Mesothelial cell of epicardium (in vitro differentiated cells): ENCODE measurements at regions not wholly inside any gene's neighbourhood (a gene's known extent, or its start where the extent isn't known, plus 50 kb on each side); places are given as distances from the start of the nearest gene placed in this dataset.

Experiments used
- DNase-seq, 2 experiments: peaks; one replicate each; pipeline ENCODE4 v3.0.0; 2021; ENCODE audit warnings: low spot score in 2 of 2; ENCODE audit not compliant: unreplicated experiment in 2 of 2
- H3K27ac Mint-ChIP-seq: 2 replicates; pipeline ENCODE4 v1.8.0; 2021; ENCODE audit warnings: mixed read lengths
- H3K27me3 Mint-ChIP-seq: 2 replicates; pipeline ENCODE4 v1.8.0; 2021; ENCODE audit warnings: low read depth, mixed read lengths
- H3K36me3 Mint-ChIP-seq: 2 replicates; pipeline ENCODE4 v1.8.0; 2021; ENCODE audit warnings: mixed read lengths
- H3K4me1 Mint-ChIP-seq: 2 replicates; pipeline ENCODE4 v1.8.0; 2021; ENCODE audit warnings: mixed read lengths
- H3K4me3 Mint-ChIP-seq: 2 replicates; pipeline ENCODE4 v1.8.0; 2021; ENCODE audit warnings: mild to moderate bottlenecking, moderate library complexity, mixed read lengths
- H3K9me3 Mint-ChIP-seq: 2 replicates; pipeline ENCODE4 v1.8.0; 2021; ENCODE audit warnings: mixed read lengths
- TF ChIP-seq, protein P1 (sequence below): fragments of 200-600 bp; sonication (generic); IDR thresholded peaks from one replicate; pipeline ENCODE4 v1.5.0; 2021; ENCODE audit warnings: antibody characterized with exemption; ENCODE audit not compliant: unreplicated experiment

DNA sequence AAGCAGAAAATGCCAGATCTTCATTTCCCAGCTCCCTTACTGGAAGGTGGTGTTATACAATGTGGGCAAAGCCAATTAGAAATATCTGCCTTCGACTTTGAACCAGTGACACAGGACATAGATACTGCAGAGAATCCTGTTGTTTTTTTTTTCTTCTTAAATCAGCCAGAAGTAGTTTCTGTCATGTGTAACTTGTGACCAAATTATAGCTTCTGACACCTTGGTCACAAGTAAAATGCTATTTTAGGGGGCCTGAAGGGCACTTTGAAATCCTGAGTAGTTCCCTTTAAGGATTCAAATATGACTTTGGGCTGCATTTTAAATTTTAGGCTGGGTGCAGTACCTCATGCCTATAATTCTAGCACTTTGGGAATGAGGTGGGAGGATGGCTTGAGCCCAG is 89.0 kb upstream of the TLK1 start:
- no peak for DNase-seq
- Mint-ChIP-seq H3K4me1 (no peaks in the 10 kb centered on the region), H3K27me3 (no peaks in the 10 kb centered on the region), H3K36me3 (peaks cover 9% of the 10 kb centered on the region), H3K9me3 (peaks cover 21% of the 10 kb centered on the region), H3K27ac (no peak overlapping the region), H3K4me3 (no peak overlapping the region)
- TF ChIP-seq, protein P1, sequence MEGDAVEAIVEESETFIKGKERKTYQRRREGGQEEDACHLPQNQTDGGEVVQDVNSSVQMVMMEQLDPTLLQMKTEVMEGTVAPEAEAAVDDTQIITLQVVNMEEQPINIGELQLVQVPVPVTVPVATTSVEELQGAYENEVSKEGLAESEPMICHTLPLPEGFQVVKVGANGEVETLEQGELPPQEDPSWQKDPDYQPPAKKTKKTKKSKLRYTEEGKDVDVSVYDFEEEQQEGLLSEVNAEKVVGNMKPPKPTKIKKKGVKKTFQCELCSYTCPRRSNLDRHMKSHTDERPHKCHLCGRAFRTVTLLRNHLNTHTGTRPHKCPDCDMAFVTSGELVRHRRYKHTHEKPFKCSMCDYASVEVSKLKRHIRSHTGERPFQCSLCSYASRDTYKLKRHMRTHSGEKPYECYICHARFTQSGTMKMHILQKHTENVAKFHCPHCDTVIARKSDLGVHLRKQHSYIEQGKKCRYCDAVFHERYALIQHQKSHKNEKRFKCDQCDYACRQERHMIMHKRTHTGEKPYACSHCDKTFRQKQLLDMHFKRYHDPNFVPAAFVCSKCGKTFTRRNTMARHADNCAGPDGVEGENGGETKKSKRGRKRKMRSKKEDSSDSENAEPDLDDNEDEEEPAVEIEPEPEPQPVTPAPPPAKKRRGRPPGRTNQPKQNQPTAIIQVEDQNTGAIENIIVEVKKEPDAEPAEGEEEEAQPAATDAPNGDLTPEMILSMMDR: no peak

DNA sequence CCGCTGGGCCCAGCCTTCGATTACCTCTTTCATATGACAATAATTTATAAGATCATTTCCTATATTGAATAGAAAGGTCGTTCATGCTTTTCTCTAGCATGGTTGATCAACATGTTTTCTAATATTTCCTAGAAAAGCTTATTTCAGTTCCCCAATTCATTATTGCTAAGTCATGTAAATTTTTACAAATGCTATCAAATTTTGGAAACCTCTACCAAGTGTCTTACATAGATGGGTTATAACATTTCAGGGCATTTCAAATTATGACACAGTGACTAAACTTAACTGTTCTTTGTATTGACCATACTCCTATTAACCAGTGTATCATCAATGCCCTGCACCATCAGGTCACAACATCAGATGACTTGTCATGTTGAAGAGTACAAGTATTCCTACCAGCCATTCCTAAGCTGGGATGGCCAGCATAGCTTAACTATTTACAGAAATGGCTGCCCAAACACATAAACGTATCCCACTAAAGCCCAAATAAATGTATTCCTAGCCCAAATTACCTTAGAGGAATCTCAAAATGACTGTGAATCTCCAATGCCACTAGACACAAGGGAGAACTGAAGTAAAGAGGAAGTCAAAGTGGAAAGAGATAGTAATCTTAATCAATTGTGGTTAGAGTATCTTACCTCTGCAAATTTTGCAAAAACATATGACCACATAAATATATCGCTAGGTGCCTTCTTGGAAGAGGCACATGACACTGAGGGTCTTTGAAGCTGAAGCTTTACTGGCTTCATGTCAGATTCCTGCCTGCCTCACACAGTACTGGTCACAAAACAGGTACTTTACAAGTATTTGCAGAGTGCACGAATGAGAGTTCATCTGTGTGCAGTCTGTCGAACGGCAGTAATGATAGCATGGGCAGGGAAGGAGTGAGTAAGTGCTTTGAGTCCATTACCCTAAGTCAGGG is 87.3 kb upstream of the TLK1 start:
- no peaks in the 10 kb centered on the region for H3K27me3 Mint-ChIP-seq
- H3K27ac Mint-ChIP-seq: no peak overlapping the region
- no peak for DNase-seq
- peaks cover 15% of the 10 kb centered on the region for H3K36me3 Mint-ChIP-seq
- H3K9me3 Mint-ChIP-seq: peaks cover 29% of the 10 kb centered on the region
- TF ChIP-seq, protein P1: no peak
- no peak overlapping the region for H3K4me3 Mint-ChIP-seq
- no peaks in the 10 kb centered on the region for H3K4me1 Mint-ChIP-seq

DNA sequence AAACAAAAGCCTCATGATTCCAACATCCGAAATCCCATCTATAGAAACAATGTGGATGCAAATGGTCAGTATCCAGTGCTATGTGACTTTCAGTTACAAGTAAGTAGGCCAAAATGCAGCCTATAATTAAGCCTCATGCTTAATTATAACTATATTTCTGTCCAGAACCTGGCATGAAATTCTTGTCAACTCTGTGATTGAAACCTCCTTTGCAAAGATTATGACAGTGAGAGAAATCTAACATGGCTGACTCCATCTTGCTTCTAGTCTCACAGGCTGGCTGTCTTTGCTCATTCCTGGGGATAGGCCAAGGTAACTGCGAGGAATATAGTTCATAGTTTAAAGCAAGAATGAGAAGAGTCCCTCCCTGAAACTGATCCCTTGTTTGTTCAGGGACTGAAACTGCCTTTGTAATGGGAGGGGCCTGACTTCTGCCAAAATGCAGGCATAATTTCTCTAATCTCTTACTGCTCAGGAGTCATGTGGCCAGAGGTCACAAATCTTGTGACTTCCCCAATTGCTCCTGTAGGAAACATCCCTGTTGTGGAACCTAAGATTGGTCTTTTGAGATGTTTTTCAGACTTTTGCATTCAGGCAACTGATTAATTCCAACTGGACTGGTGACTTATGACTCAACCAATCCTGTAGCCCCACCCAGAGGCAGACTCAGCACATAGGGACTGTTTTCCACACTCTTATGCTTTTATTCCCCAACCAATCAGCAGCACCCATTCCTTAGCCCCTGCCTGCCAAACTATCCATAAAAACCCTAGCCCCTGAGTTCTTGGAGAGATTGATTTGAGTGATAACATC is 84.5 kb upstream of the TLK1 start:
- no peak for DNase-seq
- Mint-ChIP-seq H3K27ac (no peak overlapping the region), H3K9me3 (peaks cover 29% of the 10 kb centered on the region), H3K4me3 (no peak overlapping the region), H3K4me1 (no peaks in the 10 kb centered on the region), H3K36me3 (peaks cover 15% of the 10 kb centered on the region), H3K27me3 (no peaks in the 10 kb centered on the region)
- TF ChIP-seq, protein P1: no peak

DNA sequence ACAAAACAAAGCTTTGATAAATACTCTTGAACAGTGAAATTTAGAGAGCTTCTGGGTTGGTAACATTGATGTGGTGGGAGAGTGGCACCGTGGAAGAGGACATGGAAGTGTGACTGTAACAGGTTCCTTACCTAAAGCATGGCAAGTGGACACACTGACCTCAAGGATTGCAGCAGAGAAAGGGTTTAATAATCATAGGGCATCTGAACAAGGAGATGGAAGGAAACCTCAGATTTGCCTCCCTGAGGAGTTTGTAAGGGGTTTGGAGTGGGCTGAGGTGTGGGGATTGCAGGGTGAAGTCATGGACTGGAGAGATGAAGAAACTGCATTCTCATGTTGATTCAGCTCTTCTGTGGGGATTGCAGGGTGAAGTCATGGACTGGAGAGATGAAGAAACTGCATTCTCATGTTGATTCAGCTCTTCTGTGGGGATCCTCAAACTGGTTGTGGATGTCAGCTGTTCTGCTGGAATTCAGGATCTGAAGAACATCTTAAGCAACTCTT is 83.8 kb upstream of the TLK1 start:
- TF ChIP-seq, protein P1: no peak
- no peak overlapping the region for H3K27ac Mint-ChIP-seq
- H3K4me1 Mint-ChIP-seq: no peaks in the 10 kb centered on the region
- H3K9me3 Mint-ChIP-seq: peaks cover 29% of the 10 kb centered on the region
- H3K36me3 Mint-ChIP-seq: peaks cover 15% of the 10 kb centered on the region
- no peak for DNase-seq
- H3K27me3 Mint-ChIP-seq: no peaks in the 10 kb centered on the region
- H3K4me3 Mint-ChIP-seq: no peak overlapping the region

DNA sequence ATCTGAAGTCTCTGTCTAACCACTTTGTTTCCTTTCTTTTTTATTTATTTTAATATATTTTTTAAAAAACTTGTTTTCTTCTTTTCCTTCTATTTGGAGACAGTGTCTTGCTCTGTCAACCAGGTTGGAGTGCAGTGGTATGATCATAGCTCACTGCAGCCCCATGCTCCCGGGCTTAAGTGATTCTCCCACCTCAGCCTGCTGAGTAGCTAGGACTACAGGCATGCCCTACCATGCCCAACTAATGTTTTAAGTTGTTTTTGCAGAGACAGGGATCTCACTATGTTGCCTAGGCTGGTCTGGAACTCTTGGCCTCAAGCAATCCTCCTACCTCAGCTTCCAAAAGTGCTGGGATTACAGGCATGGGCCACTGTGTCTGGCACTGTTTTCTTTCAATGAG is 81.1 kb upstream of the TLK1 start:
- Mint-ChIP-seq H3K4me3 (no peak overlapping the region), H3K27ac (no peak overlapping the region)
- TF ChIP-seq, protein P1: no peak

More for the DNA sequence above, 81.1 kb upstream of the TLK1 start:
- Mint-ChIP-seq H3K9me3 (peaks cover 30% of the 10 kb centered on the region), H3K4me1 (no peaks in the 10 kb centered on the region), H3K27me3 (no peaks in the 10 kb centered on the region), H3K36me3 (peaks cover 12% of the 10 kb centered on the region)
- no peak for DNase-seq
